ENCODE measurements at regions not wholly inside any gene's neighbourhood (a gene's known extent, or its start where the extent isn't known, plus 50 kb on each side); places are given as distances from the start of the nearest gene placed in this dataset.

GRCh38 chr6:156402227-156402626, 375.0 kb upstream of the ARID1B start:
- no peaks in the 10 kb centered on the region for H3K36me3 Mint-ChIP-seq (ENCODE audit: low read depth)
- no peak for TF ChIP-seq CTCF (IDR thresholded peaks at IDR 0.05)
- no peak overlapping the region for H3K4me3 Mint-ChIP-seq
- peaks cover 9% of the 10 kb centered on the region for H3K27me3 Mint-ChIP-seq (ENCODE audit: insufficient read depth)
- no peak overlapping the region for H3K27ac Mint-ChIP-seq
- no peak for DNase-seq
- H3K9me3 Mint-ChIP-seq = peaks cover 10% of the 10 kb centered on the region; the same call in 1 of the 2 replicates
- H3K4me1 Mint-ChIP-seq (ENCODE audit: low read depth) = no peaks in the 10 kb centered on the region

- Mint-ChIP-seq H3K27me3 (ENCODE audit: insufficient read depth) (peaks cover 10% of the 10 kb centered on the region), H3K4me1 (ENCODE audit: low read depth) (no peaks in the 10 kb centered on the region), H3K27ac (no peak overlapping the region), H3K36me3 (ENCODE audit: low read depth) (no peaks in the 10 kb centered on the region), H3K4me3 (no peak overlapping the region), H3K9me3 (peaks cover 15% of the 10 kb centered on the region; the same call in 1 of the 2 replicates)
- no peak for DNase-seq
- no peak for TF ChIP-seq CTCF (IDR thresholded peaks at IDR 0.05)
These were observed 376.7 kb upstream of the ARID1B start for GRCh38 chr6:156400487-156400886.

- H3K27ac Mint-ChIP-seq = no peak overlapping the region
These were observed 378.2 kb upstream of the ARID1B start for GRCh38 chr6:156398966-156399365.

GRCh38 chr6:156398371-156398770, 378.8 kb upstream of the ARID1B start:
- peaks cover 13% of the 10 kb centered on the region for H3K27me3 Mint-ChIP-seq (ENCODE audit: insufficient read depth)
- no peak for DNase-seq
- peaks cover 12% of the 10 kb centered on the region; the same call in 1 of the 2 replicates for H3K9me3 Mint-ChIP-seq
- H3K4me1 Mint-ChIP-seq (ENCODE audit: low read depth) = no peaks in the 10 kb centered on the region
- TF ChIP-seq CTCF (IDR thresholded peaks at IDR 0.05) = no peak
- H3K4me3 Mint-ChIP-seq = no peak overlapping the region
- no peak overlapping the region for H3K27ac Mint-ChIP-seq
- H3K36me3 Mint-ChIP-seq (ENCODE audit: low read depth) = no peaks in the 10 kb centered on the region

More at GRCh38 chr6:156398966-156399365, 378.2 kb upstream of the ARID1B start:
- peaks cover 13% of the 10 kb centered on the region for H3K27me3 Mint-ChIP-seq (ENCODE audit: insufficient read depth)
- TF ChIP-seq CTCF (IDR thresholded peaks at IDR 0.05) = no peak
- H3K36me3 Mint-ChIP-seq (ENCODE audit: low read depth) = no peaks in the 10 kb centered on the region
- no peaks in the 10 kb centered on the region for H3K4me1 Mint-ChIP-seq (ENCODE audit: low read depth)
- no peak for DNase-seq
- peaks cover 15% of the 10 kb centered on the region; the same call in 1 of the 2 replicates for H3K9me3 Mint-ChIP-seq
- H3K4me3 Mint-ChIP-seq = no peak overlapping the region

- peaks cover 10% of the 10 kb centered on the region; the same call in 1 of the 2 replicates for H3K9me3 Mint-ChIP-seq
- H3K36me3 Mint-ChIP-seq (ENCODE audit: low read depth) = no peaks in the 10 kb centered on the region
- peaks cover 11% of the 10 kb centered on the region for H3K27me3 Mint-ChIP-seq (ENCODE audit: insufficient read depth)
- no peaks in the 10 kb centered on the region for H3K4me1 Mint-ChIP-seq (ENCODE audit: low read depth)
- no peak overlapping the region for H3K27ac Mint-ChIP-seq
- no peak overlapping the region for H3K4me3 Mint-ChIP-seq
- DNase-seq = no peak
- TF ChIP-seq CTCF (IDR thresholded peaks at IDR 0.05) = no peak
These were observed 380.3 kb upstream of the ARID1B start for GRCh38 chr6:156396791-156397418.

All from HFFc6 (cell line).